22Rv1 (cell line): ENCODE measurements at regions not wholly inside any gene's neighbourhood (a gene's known extent, or its start where the extent isn't known, plus 50 kb on each side); places are given as distances from the start of the nearest gene placed in this dataset.

Experiments used
- H3K27ac ChIP-seq: fragments of 450-650 bp; 2 replicates; pipeline ENCODE4 v1.5.1; 2017
- ZFX ChIP-seq: fragments of 450-650 bp; IDR thresholded peaks from 2 replicates; pipeline ENCODE4 v1.6.1; 2017; ENCODE audit warnings: antibody characterized with exemption, borderline replicate concordance
- TF ChIP-seq, protein P1 (sequence below): fragments of 450-650 bp; IDR thresholded peaks from 2 replicates; pipeline ENCODE4 v1.5.1; 2017; ENCODE audit warnings: mild to moderate bottlenecking

DNA sequence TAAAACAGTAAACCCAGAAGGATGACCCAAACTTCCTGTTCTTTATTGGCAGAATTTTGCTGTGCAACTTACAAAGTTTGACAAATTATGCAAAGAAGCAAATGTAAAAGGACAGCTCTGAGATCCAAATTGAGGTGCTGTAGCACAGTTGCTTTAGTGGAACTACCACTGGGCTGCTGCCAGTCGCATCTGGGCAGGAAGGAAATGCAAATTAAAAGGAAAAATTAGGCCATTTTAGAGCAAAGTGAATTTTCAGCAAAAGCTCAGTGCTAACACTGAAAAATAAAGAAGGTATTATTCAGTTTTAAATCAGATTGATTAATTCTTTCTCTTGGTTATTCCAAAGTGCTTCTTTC lies 104.5 kb downstream of the ZMAT3 start:
- TF ChIP-seq, protein P1, sequence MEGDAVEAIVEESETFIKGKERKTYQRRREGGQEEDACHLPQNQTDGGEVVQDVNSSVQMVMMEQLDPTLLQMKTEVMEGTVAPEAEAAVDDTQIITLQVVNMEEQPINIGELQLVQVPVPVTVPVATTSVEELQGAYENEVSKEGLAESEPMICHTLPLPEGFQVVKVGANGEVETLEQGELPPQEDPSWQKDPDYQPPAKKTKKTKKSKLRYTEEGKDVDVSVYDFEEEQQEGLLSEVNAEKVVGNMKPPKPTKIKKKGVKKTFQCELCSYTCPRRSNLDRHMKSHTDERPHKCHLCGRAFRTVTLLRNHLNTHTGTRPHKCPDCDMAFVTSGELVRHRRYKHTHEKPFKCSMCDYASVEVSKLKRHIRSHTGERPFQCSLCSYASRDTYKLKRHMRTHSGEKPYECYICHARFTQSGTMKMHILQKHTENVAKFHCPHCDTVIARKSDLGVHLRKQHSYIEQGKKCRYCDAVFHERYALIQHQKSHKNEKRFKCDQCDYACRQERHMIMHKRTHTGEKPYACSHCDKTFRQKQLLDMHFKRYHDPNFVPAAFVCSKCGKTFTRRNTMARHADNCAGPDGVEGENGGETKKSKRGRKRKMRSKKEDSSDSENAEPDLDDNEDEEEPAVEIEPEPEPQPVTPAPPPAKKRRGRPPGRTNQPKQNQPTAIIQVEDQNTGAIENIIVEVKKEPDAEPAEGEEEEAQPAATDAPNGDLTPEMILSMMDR = no peak
- TF ChIP-seq ZFX = no peak
- no peak overlapping the region for H3K27ac ChIP-seq

- no peak for TF ChIP-seq ZFX
- TF ChIP-seq, protein P1 = peak; percentile 75
- no peak overlapping the region for H3K27ac ChIP-seq
Observed at GRCh38 chr3:178966299-178967176, 105.1 kb downstream of the ZMAT3 start.

GRCh38 chr3:178964551-178964950 lies 107.1 kb downstream of the ZMAT3 start:
- no peak overlapping the region for H3K27ac ChIP-seq
- TF ChIP-seq, protein P1 = no peak
- TF ChIP-seq ZFX = no peak

DNA sequence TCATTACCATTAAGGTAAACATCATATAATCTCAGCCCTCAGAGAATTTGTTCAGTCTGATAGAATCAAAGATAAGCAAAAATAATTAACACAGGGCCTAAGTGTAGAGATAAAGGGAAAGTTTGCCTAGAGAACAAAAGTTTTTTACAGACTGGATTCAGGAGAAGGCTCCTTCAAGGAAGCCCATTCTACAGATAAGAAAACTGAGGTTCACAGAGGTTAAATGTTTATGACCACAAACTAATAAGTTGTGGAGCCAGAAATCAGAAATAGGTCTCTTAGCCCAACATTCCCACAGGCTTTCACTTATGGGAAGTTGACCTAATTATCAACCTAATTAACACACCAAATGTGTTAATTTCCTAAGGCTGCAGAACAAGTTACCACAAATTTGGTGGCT lies 110.7 kb downstream of the ZMAT3 start:
- TF ChIP-seq, protein P1 = no peak
- no peak for TF ChIP-seq ZFX
- H3K27ac ChIP-seq = 0 out of 2 replicates have a peak overlapping the region, but pooled peaks have one; percentile 16

DNA sequence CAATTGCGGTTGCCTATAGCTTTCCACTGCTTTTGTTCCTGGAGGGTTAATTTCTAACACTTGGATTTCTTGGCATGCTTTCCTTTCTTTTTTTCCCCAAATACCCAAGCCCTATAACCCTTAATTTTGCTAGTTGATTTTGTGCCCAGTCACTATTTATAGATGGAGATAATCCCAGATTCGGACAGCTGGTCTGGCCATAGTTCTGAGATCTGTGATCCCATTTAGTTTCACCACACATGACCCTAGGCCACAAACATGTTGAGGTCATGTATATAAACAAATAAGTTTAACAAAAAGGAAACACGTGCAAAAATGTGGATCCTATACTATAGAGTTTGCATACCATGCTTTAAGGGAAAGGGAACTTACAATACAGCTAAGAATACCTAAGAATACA lies 111.4 kb downstream of the ZMAT3 start:
- TF ChIP-seq ZFX = no peak
- TF ChIP-seq, protein P1 = no peak
- 0 out of 2 replicates have a peak overlapping the region, but pooled peaks have one; percentile 16 for H3K27ac ChIP-seq

- TF ChIP-seq, protein P1 = no peak
- TF ChIP-seq ZFX = no peak
- no peak overlapping the region for H3K27ac ChIP-seq
Observed at GRCh38 chr3:178950676-178951075, 120.9 kb downstream of the ZMAT3 start.

- TF ChIP-seq ZFX = no peak
- TF ChIP-seq, protein P1 = no peak
- H3K27ac ChIP-seq = no peak overlapping the region
Observed at GRCh38 chr3:178949896-178950295, 121.7 kb downstream of the ZMAT3 start.
